ENCODE measurements at regions not wholly inside any gene's neighbourhood (a gene's known extent, or its start where the extent isn't known, plus 50 kb on each side); places are given as distances from the start of the nearest gene placed in this dataset.
"Not testable (repeated sequence)": the region's sequence is repeated elsewhere in the genome, so short reads cannot be mapped to it uniquely, and the experiment has no call there.

GRCh38 chr15:62320259-62320658 lies 155.2 kb upstream of the C2CD4B start:
- H3K27me3 ChIP-seq (ENCODE audit: control insufficient read depth, insufficient read depth, low read length), result no peaks in the 10 kb centered on the region
- no peaks in the 10 kb centered on the region for H3K4me1 ChIP-seq (ENCODE audit: control insufficient read depth, insufficient read depth, low read length)
- no peak for DNase-seq (ENCODE audit: low read depth, low spot score)
- no peak overlapping the region for H3K27ac ChIP-seq (ENCODE audit: low read length)
- no peaks in the 10 kb centered on the region for H3K9me3 ChIP-seq (ENCODE audit: control insufficient read depth, insufficient read depth, low read length)
- H3K36me3 ChIP-seq (ENCODE audit: control insufficient read depth, insufficient read depth, low read length), result no peaks in the 10 kb centered on the region
- no CpG with 5 or more reads among the region's 2 CpGs for WGBS (ENCODE audit: insufficient coverage, insufficient read length)
- H3K4me3 ChIP-seq (ENCODE audit: low read length), result no peak overlapping the region

- WGBS (ENCODE audit: insufficient coverage, insufficient read length), result no CpG with 5 or more reads among the region's 8 CpGs
- H3K4me3 ChIP-seq (ENCODE audit: low read length), result no peak overlapping the region
- H3K4me1 ChIP-seq (ENCODE audit: control insufficient read depth, insufficient read depth, low read length), result no peaks in the 10 kb centered on the region
- H3K27me3 ChIP-seq (ENCODE audit: control insufficient read depth, insufficient read depth, low read length), result no peaks in the 10 kb centered on the region
- no peak for DNase-seq (ENCODE audit: low read depth, low spot score)
- no peak overlapping the region for H3K27ac ChIP-seq (ENCODE audit: low read length)
- no peaks in the 10 kb centered on the region for H3K36me3 ChIP-seq (ENCODE audit: control insufficient read depth, insufficient read depth, low read length)
- no peaks in the 10 kb centered on the region for H3K9me3 ChIP-seq (ENCODE audit: control insufficient read depth, insufficient read depth, low read length)
These were observed 158.3 kb upstream of the C2CD4B start for GRCh38 chr15:62323353-62323890.

- Histone ChIP-seq H3K27me3 (ENCODE audit: control insufficient read depth, insufficient read depth, low read length) (no peaks in the 10 kb centered on the region), H3K36me3 (ENCODE audit: control insufficient read depth, insufficient read depth, low read length) (no peaks in the 10 kb centered on the region), H3K4me3 (ENCODE audit: low read length) (no peak overlapping the region), H3K9me3 (ENCODE audit: control insufficient read depth, insufficient read depth, low read length) (no peaks in the 10 kb centered on the region), H3K4me1 (ENCODE audit: control insufficient read depth, insufficient read depth, low read length) (no peaks in the 10 kb centered on the region), H3K27ac (ENCODE audit: low read length) (no peak overlapping the region)
- no CpG with 5 or more reads among the region's 5 CpGs for WGBS (ENCODE audit: insufficient coverage, insufficient read length)
- DNase-seq (ENCODE audit: low read depth, low spot score), result no peak
These were observed 159.3 kb upstream of the C2CD4B start for GRCh38 chr15:62324382-62324781.

- H3K4me1 ChIP-seq (ENCODE audit: control insufficient read depth, insufficient read depth, low read length), result no peaks in the 10 kb centered on the region
- DNase-seq (ENCODE audit: low read depth, low spot score), result no peak
- no peak overlapping the region for H3K27ac ChIP-seq (ENCODE audit: low read length)
- WGBS (ENCODE audit: insufficient coverage, insufficient read length), result no CpG with 5 or more reads among the region's 7 CpGs
- H3K36me3 ChIP-seq (ENCODE audit: control insufficient read depth, insufficient read depth, low read length), result no peaks in the 10 kb centered on the region
- H3K4me3 ChIP-seq (ENCODE audit: low read length), result no peak overlapping the region
- H3K27me3 ChIP-seq (ENCODE audit: control insufficient read depth, insufficient read depth, low read length), result no peaks in the 10 kb centered on the region
- H3K9me3 ChIP-seq (ENCODE audit: control insufficient read depth, insufficient read depth, low read length), result no peaks in the 10 kb centered on the region
These were observed 160.5 kb upstream of the C2CD4B start for GRCh38 chr15:62325597-62325996.

- WGBS (ENCODE audit: insufficient coverage, insufficient read length), result no CpG with 5 or more reads among the region's 3 CpGs
- no peaks in the 10 kb centered on the region for H3K36me3 ChIP-seq (ENCODE audit: control insufficient read depth, insufficient read depth, low read length)
- no peak overlapping the region for H3K27ac ChIP-seq (ENCODE audit: low read length)
- no peaks in the 10 kb centered on the region for H3K4me1 ChIP-seq (ENCODE audit: control insufficient read depth, insufficient read depth, low read length)
- DNase-seq (ENCODE audit: low read depth, low spot score), result no peak
- H3K27me3 ChIP-seq (ENCODE audit: control insufficient read depth, insufficient read depth, low read length), result no peaks in the 10 kb centered on the region
- H3K9me3 ChIP-seq (ENCODE audit: control insufficient read depth, insufficient read depth, low read length), result no peaks in the 10 kb centered on the region
- no peak overlapping the region for H3K4me3 ChIP-seq (ENCODE audit: low read length)
These were observed 161.5 kb upstream of the C2CD4B start for GRCh38 chr15:62326460-62327011.

- Histone ChIP-seq H3K27me3 (ENCODE audit: control insufficient read depth, insufficient read depth, low read length) (no peaks in the 10 kb centered on the region), H3K4me3 (ENCODE audit: low read length) (no peak overlapping the region), H3K27ac (ENCODE audit: low read length) (no peak overlapping the region), H3K9me3 (ENCODE audit: control insufficient read depth, insufficient read depth, low read length) (no peaks in the 10 kb centered on the region), H3K36me3 (ENCODE audit: control insufficient read depth, insufficient read depth, low read length) (no peaks in the 10 kb centered on the region), H3K4me1 (ENCODE audit: control insufficient read depth, insufficient read depth, low read length) (no peaks in the 10 kb centered on the region)
- no CpG with 5 or more reads among the region's 5 CpGs for WGBS (ENCODE audit: insufficient coverage, insufficient read length)
- no peak for DNase-seq (ENCODE audit: low read depth, low spot score)
These were observed 162.3 kb upstream of the C2CD4B start for GRCh38 chr15:62327406-62327805.

- H3K4me3 ChIP-seq (ENCODE audit: low read length); H3K27ac ChIP-seq (ENCODE audit: low read length); H3K36me3 ChIP-seq (ENCODE audit: control insufficient read depth, insufficient read depth, low read length); H3K27me3 ChIP-seq (ENCODE audit: control insufficient read depth, insufficient read depth, low read length); H3K9me3 ChIP-seq (ENCODE audit: control insufficient read depth, insufficient read depth, low read length); DNase-seq (ENCODE audit: low read depth, low spot score); H3K4me1 ChIP-seq (ENCODE audit: control insufficient read depth, insufficient read depth, low read length): not testable (repeated sequence)
- no CpG with 5 or more reads among the region's 29 CpGs for WGBS (ENCODE audit: insufficient coverage, insufficient read length)
These were observed 167.4 kb upstream of the C2CD4B start for GRCh38 chr15:62332472-62332871.

GRCh38 chr15:62334536-62334935 lies 169.5 kb upstream of the C2CD4B start:
- Histone ChIP-seq H3K9me3 (ENCODE audit: control insufficient read depth, insufficient read depth, low read length) (no peaks in the 10 kb centered on the region), H3K4me1 (ENCODE audit: control insufficient read depth, insufficient read depth, low read length) (no peaks in the 10 kb centered on the region), H3K27ac (ENCODE audit: low read length) (no peak overlapping the region), H3K4me3 (ENCODE audit: low read length) (no peak overlapping the region), H3K36me3 (ENCODE audit: control insufficient read depth, insufficient read depth, low read length) (no peaks in the 10 kb centered on the region), H3K27me3 (ENCODE audit: control insufficient read depth, insufficient read depth, low read length) (no peaks in the 10 kb centered on the region)
- no peak for DNase-seq (ENCODE audit: low read depth, low spot score)

- Histone ChIP-seq H3K4me1 (ENCODE audit: control insufficient read depth, insufficient read depth, low read length) (no peaks in the 10 kb centered on the region), H3K9me3 (ENCODE audit: control insufficient read depth, insufficient read depth, low read length) (no peaks in the 10 kb centered on the region), H3K27me3 (ENCODE audit: control insufficient read depth, insufficient read depth, low read length) (no peaks in the 10 kb centered on the region), H3K36me3 (ENCODE audit: control insufficient read depth, insufficient read depth, low read length) (no peaks in the 10 kb centered on the region), H3K4me3 (ENCODE audit: low read length) (no peak overlapping the region), H3K27ac (ENCODE audit: low read length) (no peak overlapping the region)
- no CpG with 5 or more reads among the region's 4 CpGs for WGBS (ENCODE audit: insufficient coverage, insufficient read length)
- no peak for DNase-seq (ENCODE audit: low read depth, low spot score)
These were observed 172.8 kb upstream of the C2CD4B start for GRCh38 chr15:62337934-62338333.

- H3K36me3 ChIP-seq (ENCODE audit: control insufficient read depth, insufficient read depth, low read length), result no peaks in the 10 kb centered on the region
- H3K27me3 ChIP-seq (ENCODE audit: control insufficient read depth, insufficient read depth, low read length), result no peaks in the 10 kb centered on the region
- no peak overlapping the region for H3K27ac ChIP-seq (ENCODE audit: low read length)
- H3K4me1 ChIP-seq (ENCODE audit: control insufficient read depth, insufficient read depth, low read length), result no peaks in the 10 kb centered on the region
- WGBS (ENCODE audit: insufficient coverage, insufficient read length), result no CpG with 5 or more reads among the region's 1 CpG
- H3K9me3 ChIP-seq (ENCODE audit: control insufficient read depth, insufficient read depth, low read length), result no peaks in the 10 kb centered on the region
- no peak overlapping the region for H3K4me3 ChIP-seq (ENCODE audit: low read length)
- no peak for DNase-seq (ENCODE audit: low read depth, low spot score)
These were observed 173.4 kb upstream of the C2CD4B start for GRCh38 chr15:62338497-62338896.

GRCh38 chr15:62342959-62343358 lies 177.9 kb upstream of the C2CD4B start:
- DNase-seq (ENCODE audit: low read depth, low spot score), result no peak
- no CpG with 5 or more reads among the region's 9 CpGs for WGBS (ENCODE audit: insufficient coverage, insufficient read length)
- no peaks in the 10 kb centered on the region for H3K9me3 ChIP-seq (ENCODE audit: control insufficient read depth, insufficient read depth, low read length)
- H3K27ac ChIP-seq (ENCODE audit: low read length), result no peak overlapping the region
- H3K4me1 ChIP-seq (ENCODE audit: control insufficient read depth, insufficient read depth, low read length), result no peaks in the 10 kb centered on the region; the same call in 1 of the 2 replicates
- no peak overlapping the region for H3K4me3 ChIP-seq (ENCODE audit: low read length)
- H3K36me3 ChIP-seq (ENCODE audit: control insufficient read depth, insufficient read depth, low read length), result no peaks in the 10 kb centered on the region
- H3K27me3 ChIP-seq (ENCODE audit: control insufficient read depth, insufficient read depth, low read length), result no peaks in the 10 kb centered on the region
